Vagina (tissue), 2 donors: ENCODE measurements at regions not wholly inside any gene's neighbourhood (a gene's known extent, or its start where the extent isn't known, plus 50 kb on each side); places are given as distances from the start of the nearest gene placed in this dataset.

Experiments
- POLR2AphosphoS5 ChIP-seq, 2 donors: sonication (generic); formaldehyde crosslinking; IDR thresholded peaks; one replicate each; pipeline ENCODE4 v1.9.0; 2017; ENCODE audit warnings: antibody characterized with exemption in 2 of 2, mild to moderate bottlenecking in 2 of 2, low read depth in 1 of 2; ENCODE audit not compliant: insufficient read depth in 1 of 2
- TF ChIP-seq, protein P1 (sequence below), 3 experiments: fragments of 450-650 bp in 2 of 3; fragments of 200-600 bp in 1 of 3; sonication (generic) in 1 of 3; IDR thresholded peaks; one replicate each; pipeline ENCODE4 v1.5.1; 2017 to 2019; ENCODE audit warnings: antibody characterized with exemption in 3 of 3, mild to moderate bottlenecking in 2 of 3, moderate library complexity in 2 of 3

GRCh38 chr14:25929881-25930615 is 667.8 kb downstream of the NOVA1 start:
- TF ChIP-seq, protein P1, sequence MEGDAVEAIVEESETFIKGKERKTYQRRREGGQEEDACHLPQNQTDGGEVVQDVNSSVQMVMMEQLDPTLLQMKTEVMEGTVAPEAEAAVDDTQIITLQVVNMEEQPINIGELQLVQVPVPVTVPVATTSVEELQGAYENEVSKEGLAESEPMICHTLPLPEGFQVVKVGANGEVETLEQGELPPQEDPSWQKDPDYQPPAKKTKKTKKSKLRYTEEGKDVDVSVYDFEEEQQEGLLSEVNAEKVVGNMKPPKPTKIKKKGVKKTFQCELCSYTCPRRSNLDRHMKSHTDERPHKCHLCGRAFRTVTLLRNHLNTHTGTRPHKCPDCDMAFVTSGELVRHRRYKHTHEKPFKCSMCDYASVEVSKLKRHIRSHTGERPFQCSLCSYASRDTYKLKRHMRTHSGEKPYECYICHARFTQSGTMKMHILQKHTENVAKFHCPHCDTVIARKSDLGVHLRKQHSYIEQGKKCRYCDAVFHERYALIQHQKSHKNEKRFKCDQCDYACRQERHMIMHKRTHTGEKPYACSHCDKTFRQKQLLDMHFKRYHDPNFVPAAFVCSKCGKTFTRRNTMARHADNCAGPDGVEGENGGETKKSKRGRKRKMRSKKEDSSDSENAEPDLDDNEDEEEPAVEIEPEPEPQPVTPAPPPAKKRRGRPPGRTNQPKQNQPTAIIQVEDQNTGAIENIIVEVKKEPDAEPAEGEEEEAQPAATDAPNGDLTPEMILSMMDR (IDR thresholded peaks at IDR 0.05): no peak
- no peak for TF ChIP-seq POLR2AphosphoS5 (IDR thresholded peaks at IDR 0.05; ENCODE audit: insufficient read depth in 1 of 2, low read depth in 1 of 2)
